HG03432 (cell line): ENCODE measurements at regions not wholly inside any gene's neighbourhood (a gene's known extent, or its start where the extent isn't known, plus 50 kb on each side); places are given as distances from the start of the nearest gene placed in this dataset.
A peak's percentile ranks its signal among the peaks of the same experiment; 100 is the strongest.

Source experiments
- ATAC-seq: cut with Tn5 transposase; IDR thresholded peaks from one replicate; pipeline ENCODE4 v1.9.1; 2021; ENCODE audit warnings: mild to moderate bottlenecking, moderate library complexity; ENCODE audit not compliant: unreplicated experiment

- no peak for ATAC-seq
These were observed 340.6 kb downstream of the SPRY1 start for GRCh38 chr4:123737156-123737555.

GRCh38 chr4:123739806-123740205 is 343.2 kb downstream of the SPRY1 start:
- no peak for ATAC-seq

- ATAC-seq, result no peak
These were observed 343.6 kb downstream of the SPRY1 start for GRCh38 chr4:123740236-123740635.

- ATAC-seq, result no peak
These were observed 345.3 kb downstream of the SPRY1 start for GRCh38 chr4:123741906-123742305.

GRCh38 chr4:123743848-123744247 is 347.3 kb downstream of the SPRY1 start:
- ATAC-seq, result no peak

- peak; percentile 54 for ATAC-seq
These were observed 348.2 kb downstream of the SPRY1 start for GRCh38 chr4:123744664-123745290.

- no peak for ATAC-seq
These were observed 350.4 kb downstream of the SPRY1 start for GRCh38 chr4:123747016-123747415.

- no peak for ATAC-seq
These were observed 352.2 kb downstream of the SPRY1 start for GRCh38 chr4:123748806-123749205.

GRCh38 chr4:123749383-123749782 is 352.8 kb downstream of the SPRY1 start:
- no peak for ATAC-seq

- ATAC-seq, result no peak
These were observed 353.4 kb downstream of the SPRY1 start for GRCh38 chr4:123750044-123750443.

- no peak for ATAC-seq
These were observed 359.1 kb downstream of the SPRY1 start for GRCh38 chr4:123755655-123756054.

- no peak for ATAC-seq
These were observed 371.2 kb downstream of the SPRY1 start for GRCh38 chr4:123767806-123768205.

GRCh38 chr4:123770884-123771283 is 374.3 kb downstream of the SPRY1 start:
- ATAC-seq, result no peak

GRCh38 chr4:123776267-123776666 is 379.7 kb downstream of the SPRY1 start:
- peak; percentile 100 for ATAC-seq

GRCh38 chr4:123777373-123777772 is 380.8 kb downstream of the SPRY1 start:
- ATAC-seq, result no peak

GRCh38 chr4:123783151-123783790 is 386.7 kb downstream of the SPRY1 start:
- no peak for ATAC-seq

- no peak for ATAC-seq
These were observed 387.3 kb downstream of the SPRY1 start for GRCh38 chr4:123783921-123784320.

GRCh38 chr4:123784626-123785025 is 388.0 kb downstream of the SPRY1 start:
- no peak for ATAC-seq

- ATAC-seq, result no peak
These were observed 388.9 kb downstream of the SPRY1 start for GRCh38 chr4:123785538-123785937.

GRCh38 chr4:123786163-123786915 is 389.7 kb downstream of the SPRY1 start:
- ATAC-seq, result no peak

- no peak for ATAC-seq
These were observed 390.3 kb downstream of the SPRY1 start for GRCh38 chr4:123786920-123787319.

GRCh38 chr4:123787512-123788080 is 391.0 kb downstream of the SPRY1 start:
- ATAC-seq, result no peak
